ENCODE measurements at regions not wholly inside any gene's neighbourhood (a gene's known extent, or its start where the extent isn't known, plus 50 kb on each side); places are given as distances from the start of the nearest gene placed in this dataset.

GRCh38 chr13:26965952-26966700 lies 205.5 kb downstream of the USP12 start:
- DNase-seq: peak; percentile 57

- DNase-seq: peak; percentile 60
Measured at GRCh38 chr13:26964278-26965250, 204.0 kb upstream of the GPR12 start.

- no peak for DNase-seq
Measured at GRCh38 chr13:26962671-26963070, 202.1 kb upstream of the GPR12 start.

DNA sequence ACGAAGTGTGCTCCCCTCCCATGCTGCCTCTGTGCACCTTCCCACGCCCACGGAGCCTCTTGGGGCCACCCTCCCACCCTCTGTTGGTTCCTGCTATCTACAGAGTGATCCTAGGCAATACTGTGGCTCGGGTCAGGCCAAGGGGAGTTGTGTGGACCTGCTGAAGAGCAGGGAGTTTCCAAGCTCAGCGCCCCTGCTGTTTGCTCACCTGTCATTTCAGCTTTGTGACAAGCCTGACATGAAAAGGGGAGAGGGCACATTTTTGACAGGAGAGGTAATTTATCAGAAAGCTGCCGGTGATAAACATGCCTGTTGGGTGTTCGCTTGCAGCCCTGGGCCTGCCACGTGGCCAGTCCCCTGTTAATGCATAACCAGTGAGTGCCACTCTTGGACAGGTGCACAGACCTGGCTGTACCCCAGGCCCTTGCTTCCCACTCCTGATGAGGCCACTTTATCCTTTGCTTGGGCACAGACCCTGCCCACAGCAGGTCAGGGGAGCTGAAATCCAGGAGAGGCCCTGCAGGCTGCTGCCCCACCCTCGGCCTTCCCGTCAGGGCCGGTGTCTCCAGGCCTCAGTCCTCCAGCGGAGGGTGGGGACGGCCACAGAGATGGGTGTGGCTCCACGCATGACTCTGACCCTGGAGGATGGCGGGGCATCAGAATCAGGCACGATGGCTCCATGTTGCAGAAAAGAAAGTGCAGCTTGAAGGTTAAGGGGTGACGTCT lies 201.5 kb upstream of the GPR12 start:
- peak; percentile 24 for DNase-seq

DNA sequence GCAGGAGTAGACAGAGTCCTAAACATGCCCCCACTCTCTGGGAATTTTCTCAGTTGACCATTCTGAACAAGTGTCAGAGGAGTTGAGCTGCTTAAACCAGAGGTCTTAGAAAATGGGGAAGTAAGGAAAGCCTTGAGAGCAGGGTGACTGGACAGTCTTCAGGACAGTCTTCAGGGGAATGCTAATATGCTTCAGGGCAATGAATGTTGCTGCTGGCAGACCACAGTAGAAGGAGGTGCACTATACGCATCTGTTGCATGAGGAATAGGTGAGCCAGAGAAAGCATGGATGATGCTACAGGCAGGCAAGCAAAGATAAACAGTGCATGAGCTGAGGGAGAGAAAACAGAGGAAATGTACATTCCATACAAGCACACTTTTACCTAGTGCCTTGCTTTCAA lies 196.6 kb upstream of the GPR12 start:
- no peak for DNase-seq

GRCh38 chr13:26956522-26957142 lies 196.0 kb upstream of the GPR12 start:
- DNase-seq: no peak

DNA sequence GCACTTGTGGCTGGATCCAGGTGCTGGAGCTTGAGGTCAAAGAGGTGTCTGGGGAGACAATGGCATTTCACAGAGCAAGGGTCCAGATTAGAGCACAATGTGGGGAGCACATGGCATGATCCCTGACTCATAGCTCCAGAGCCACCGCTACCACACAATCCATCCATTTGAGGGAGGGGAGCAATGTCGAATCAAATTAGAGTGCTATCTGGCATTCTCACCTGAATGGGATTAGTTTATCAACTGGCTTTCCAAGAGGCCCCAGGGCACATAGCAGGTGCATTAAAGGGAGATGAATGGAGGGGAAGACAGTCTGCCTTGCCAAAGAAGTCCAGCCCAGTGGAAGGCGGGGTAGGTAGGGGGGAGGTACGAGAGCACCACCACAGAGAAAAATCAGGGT lies 194.4 kb upstream of the GPR12 start:
- DNase-seq: no peak

- no peak for DNase-seq
Measured at GRCh38 chr13:26953291-26953690, 192.7 kb upstream of the GPR12 start.

DNA sequence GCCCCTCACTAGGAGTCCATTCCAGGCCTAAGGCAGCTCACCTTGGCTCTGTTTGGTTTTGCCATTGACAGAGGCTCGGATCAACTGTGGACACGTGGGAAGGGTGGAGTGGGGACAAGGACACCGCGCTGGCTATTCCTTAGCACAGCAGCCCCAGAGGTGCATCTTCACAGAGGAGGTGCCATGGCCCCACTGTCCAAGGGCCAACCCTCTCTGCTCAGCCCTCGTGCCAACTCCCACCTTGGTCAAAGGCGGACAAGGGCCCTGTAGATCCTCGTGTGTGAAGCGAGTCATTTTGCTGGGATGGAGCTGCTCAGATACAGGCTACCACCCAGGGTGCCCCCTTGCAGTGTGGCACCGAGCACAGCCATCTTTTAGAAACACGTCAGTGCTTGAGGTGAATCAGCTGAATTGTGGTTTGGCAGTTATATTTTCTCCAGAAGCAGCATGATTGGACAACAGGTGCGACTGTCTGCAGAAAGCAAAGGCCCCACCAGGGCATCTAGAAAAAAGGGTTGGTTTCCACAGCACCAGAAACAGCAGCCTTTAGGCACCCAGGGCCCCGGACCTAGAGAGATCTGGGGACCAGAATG lies 192.1 kb upstream of the GPR12 start:
- DNase-seq: no peak

GRCh38 chr13:26951581-26952177 lies 191.1 kb upstream of the GPR12 start:
- DNase-seq: no peak

DNA sequence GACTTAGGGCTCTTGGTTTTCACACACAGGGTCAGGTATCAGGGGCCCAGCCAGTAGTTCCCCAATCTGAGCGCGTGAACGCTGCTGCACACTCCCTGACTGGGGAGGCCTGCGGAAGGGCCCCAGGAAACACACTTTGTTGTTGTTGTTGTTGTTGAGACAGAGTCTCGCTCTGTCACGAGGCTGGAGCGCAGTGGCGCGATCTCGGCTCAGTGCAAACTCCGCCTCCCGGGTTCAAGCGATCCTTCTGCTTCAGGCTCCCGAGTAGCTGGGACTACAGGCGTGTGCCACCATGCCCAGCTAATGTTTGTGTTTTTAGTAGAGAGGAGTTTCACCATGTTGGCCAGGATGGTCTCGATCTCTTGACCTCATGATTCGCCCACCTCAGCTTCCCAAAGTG lies 190.4 kb upstream of the GPR12 start:
- DNase-seq: no peak

GRCh38 chr13:26950546-26950945 lies 190.0 kb upstream of the GPR12 start:
- no peak for DNase-seq

GRCh38 chr13:26949701-26950502 lies 189.3 kb upstream of the GPR12 start:
- DNase-seq: no peak

- DNase-seq: no peak
Measured at GRCh38 chr13:26948353-26948752, 187.8 kb upstream of the GPR12 start.

DNA sequence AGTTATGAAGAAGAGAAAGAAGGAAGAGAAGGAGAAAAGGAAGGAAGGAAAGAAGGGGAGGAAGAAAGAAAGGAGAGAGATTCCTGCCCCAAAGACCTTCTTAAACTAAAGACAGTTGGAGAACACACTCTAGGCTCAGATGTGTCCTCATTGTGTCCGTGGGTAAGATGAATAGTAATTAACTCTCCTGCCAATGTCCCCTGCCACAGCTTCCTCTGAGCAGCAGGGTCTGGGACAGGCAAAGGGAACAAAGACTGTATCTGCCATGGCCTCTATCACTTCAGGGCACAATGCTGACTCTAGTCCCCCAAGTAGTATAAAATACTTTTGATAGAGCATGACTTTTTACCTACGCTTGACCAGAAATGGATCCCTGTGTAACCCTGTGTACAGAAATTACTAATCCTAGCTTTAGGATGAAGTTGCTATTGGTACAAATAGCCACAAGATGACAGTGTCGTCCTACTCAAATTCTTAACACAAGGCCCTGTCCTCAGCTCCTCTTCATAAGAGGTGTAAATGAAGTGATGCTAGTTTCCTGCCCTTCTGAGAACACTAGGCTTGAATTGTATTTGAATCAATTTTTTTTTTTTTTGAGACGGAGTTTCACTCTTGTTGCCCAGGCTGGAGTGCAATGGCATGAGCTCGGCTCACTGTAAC lies 186.2 kb upstream of the GPR12 start:
- peak; percentile 43 for DNase-seq

- DNase-seq: no peak
Measured at GRCh38 chr13:26943748-26944147, 183.2 kb upstream of the GPR12 start.

DNA sequence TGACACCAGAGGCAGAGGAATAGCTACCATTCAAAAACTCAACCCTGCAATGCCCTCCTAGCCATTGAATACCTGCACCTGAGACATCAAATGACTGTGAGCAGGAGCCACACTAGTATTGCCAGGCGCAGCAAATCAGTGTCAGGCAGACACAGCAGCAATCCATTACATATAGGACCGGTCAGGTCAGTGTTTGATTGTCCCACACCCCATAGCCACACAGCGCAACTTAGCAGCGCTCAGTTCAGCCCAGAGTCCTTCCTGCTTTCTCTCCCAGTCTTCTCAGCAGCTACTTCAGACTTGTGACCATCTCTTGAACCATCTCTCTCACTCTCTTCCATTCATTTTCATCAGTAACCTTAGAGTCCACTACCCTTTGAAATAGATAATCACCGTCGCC lies 181.6 kb upstream of the GPR12 start:
- no peak for DNase-seq

DNA sequence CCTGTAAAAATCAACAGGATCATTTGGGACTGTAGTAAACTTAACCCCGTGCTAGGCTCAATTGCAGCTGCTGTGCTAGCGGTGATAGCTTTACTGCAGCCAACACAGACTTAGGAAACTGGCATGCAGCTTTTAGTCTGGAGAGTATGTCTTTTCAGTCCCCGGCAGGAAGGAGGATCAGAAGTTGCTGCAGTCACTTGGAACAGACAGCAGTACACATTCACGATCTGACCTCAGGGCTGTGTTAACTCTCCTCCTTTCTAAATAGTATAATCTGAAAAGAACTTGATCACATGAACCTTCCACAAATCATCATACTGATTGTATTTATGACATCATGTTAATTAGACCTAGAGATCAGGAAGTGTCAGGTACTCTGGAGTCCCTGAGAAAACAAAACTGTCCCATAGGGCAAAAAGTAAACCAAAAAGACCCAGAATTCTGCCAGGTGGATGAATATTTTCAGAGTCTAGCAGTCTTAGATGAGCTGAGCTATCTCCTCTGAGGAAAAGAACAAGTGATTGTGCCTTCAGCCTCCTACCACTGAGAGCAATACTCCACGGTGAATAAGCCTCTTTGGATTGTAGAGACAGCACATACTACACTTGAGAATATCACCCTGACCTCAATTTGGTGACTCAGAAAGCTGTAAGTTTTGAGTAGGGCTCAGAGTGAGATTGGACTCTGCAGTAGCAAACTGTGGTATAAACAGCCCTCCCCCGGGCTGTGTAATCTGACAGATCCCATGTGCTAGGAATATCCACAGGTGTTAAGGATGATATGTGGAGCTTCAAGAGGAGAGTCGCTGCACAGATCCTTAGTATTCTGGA lies 181.0 kb upstream of the GPR12 start:
- no peak for DNase-seq

- DNase-seq: no peak
Measured at GRCh38 chr13:26934096-26934495, 173.5 kb upstream of the GPR12 start.

DNA sequence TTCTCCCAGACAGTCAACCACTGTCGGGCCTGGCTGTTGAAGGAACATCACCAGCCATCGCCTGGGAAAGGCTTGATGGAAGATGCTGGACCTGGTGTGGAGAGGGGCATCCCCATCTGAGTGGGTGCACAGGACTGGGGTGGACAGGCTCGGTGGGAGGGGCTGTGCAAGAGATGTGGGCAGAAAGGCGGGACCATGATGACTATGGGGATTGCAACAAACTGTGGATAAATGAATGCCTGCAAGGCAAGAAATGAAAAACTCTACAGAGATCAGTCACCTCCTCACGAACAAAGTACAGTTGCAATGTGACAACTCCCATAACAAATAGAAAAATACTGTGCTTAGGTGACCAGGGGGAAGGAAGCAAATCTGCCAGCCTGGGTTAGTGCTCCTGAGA lies 171.9 kb upstream of the GPR12 start:
- DNase-seq: no peak
